DMS53 (cell line): ENCODE measurements at regions not wholly inside any gene's neighbourhood (a gene's known extent, or its start where the extent isn't known, plus 50 kb on each side); places are given as distances from the start of the nearest gene placed in this dataset.
"Not testable (repeated sequence)": the region's sequence is repeated elsewhere in the genome, so short reads cannot be mapped to it uniquely, and the experiment has no call there.

Experiments
- DNase-seq: peaks from one replicate; lab custom pipeline; 2025; lab: John Stamatoyannopoulos, UW

GRCh38 chr7:42720991-42721796 lies 190.7 kb downstream of the C7orf25 start:
- DNase-seq: no peak

- DNase-seq: no peak
Measured at GRCh38 chr7:42720012-42720411, 191.9 kb downstream of the C7orf25 start.

- DNase-seq: not testable (repeated sequence)
Measured at GRCh38 chr7:42718466-42718865, 193.4 kb downstream of the C7orf25 start.

GRCh38 chr7:42714356-42714755 lies 197.5 kb downstream of the C7orf25 start:
- no peak for DNase-seq

- DNase-seq: no peak
Measured at GRCh38 chr7:42709284-42709683, 202.6 kb downstream of the C7orf25 start.

GRCh38 chr7:42704710-42705109 lies 207.2 kb downstream of the C7orf25 start:
- no peak for DNase-seq

GRCh38 chr7:42702647-42703046 lies 209.2 kb downstream of the C7orf25 start:
- DNase-seq: no peak

GRCh38 chr7:42700406-42701327 lies 211.2 kb downstream of the C7orf25 start:
- DNase-seq: no peak

GRCh38 chr7:42699380-42700178 lies 212.3 kb downstream of the C7orf25 start:
- DNase-seq: no peak

- no peak for DNase-seq
Measured at GRCh38 chr7:42698600-42699374, 213.1 kb downstream of the C7orf25 start.

- no peak for DNase-seq
Measured at GRCh38 chr7:42694894-42695507, 216.9 kb downstream of the C7orf25 start.

- DNase-seq: no peak
Measured at GRCh38 chr7:42693722-42694121, 218.1 kb downstream of the C7orf25 start.

GRCh38 chr7:42692621-42693020 lies 219.2 kb downstream of the C7orf25 start:
- DNase-seq: no peak

- DNase-seq: peak; percentile 84
Measured at GRCh38 chr7:42690794-42691639, 220.9 kb downstream of the C7orf25 start.

GRCh38 chr7:42689626-42690025 lies 222.2 kb downstream of the C7orf25 start:
- peak; percentile 49 for DNase-seq

- DNase-seq: no peak
Measured at GRCh38 chr7:42688056-42688371, 223.9 kb downstream of the C7orf25 start.

- no peak for DNase-seq
Measured at GRCh38 chr7:42687211-42688055, 224.4 kb downstream of the C7orf25 start.

GRCh38 chr7:42686594-42687156 lies 225.2 kb downstream of the C7orf25 start:
- DNase-seq: no peak

GRCh38 chr7:42685911-42686310 lies 226.0 kb downstream of the C7orf25 start:
- DNase-seq: no peak
